Neural progenitor cell (in vitro differentiated cells): ENCODE measurements at regions not wholly inside any gene's neighbourhood (a gene's known extent, or its start where the extent isn't known, plus 50 kb on each side); places are given as distances from the start of the nearest gene placed in this dataset.

ENCODE experiments used
- DNase-seq: peaks from one replicate; pipeline ENCODE4 v3.0.0-alpha.2; 2016; ENCODE audit warnings: low spot score
- H2AFZ ChIP-seq: fragments of 200-600 bp; sonication (generic); replicated peaks from 2 replicates; pipeline ENCODE4 v1.6.1; 2016; ENCODE audit warnings: antibody characterized with exemption
- H3F3A ChIP-seq: fragments of 200-600 bp; sonication (generic); 2 replicates; pipeline ENCODE4 v1.6.1; 2016; ENCODE audit warnings: antibody characterized with exemption, low read depth
- H3K27ac ChIP-seq: fragments of 200-600 bp; sonication (generic); 2 replicates; pipeline ENCODE4 v1.5.1; 2016; ENCODE audit warnings: mild to moderate bottlenecking
- H3K27me3 ChIP-seq: fragments of 200-600 bp; sonication (generic); 2 replicates; pipeline ENCODE4 v1.6.1; 2016; ENCODE audit warnings: mild to moderate bottlenecking, moderate library complexity
- H3K36me3 ChIP-seq: fragments of 200-600 bp; sonication (generic); 2 replicates; pipeline ENCODE4 v1.5.1; 2016
- H3K4me1 ChIP-seq: fragments of 200-600 bp; sonication (generic); 2 replicates; pipeline ENCODE4 v1.6.1; 2016; ENCODE audit warnings: mixed run types
- H3K4me2 ChIP-seq: fragments of 200-600 bp; sonication (generic); 2 replicates; pipeline ENCODE4 v1.6.1; 2016
- H3K4me3 ChIP-seq: fragments of 200-600 bp; sonication (generic); 2 replicates; pipeline ENCODE4 v1.5.1; 2016
- H3K79me2 ChIP-seq: fragments of 200-600 bp; sonication (generic); 2 replicates; pipeline ENCODE4 v1.6.1; 2016; ENCODE audit warnings: low read depth
- H3K9ac ChIP-seq: fragments of 200-600 bp; sonication (generic); 2 replicates; pipeline ENCODE4 v1.6.1; 2016
- H3K9me3 ChIP-seq: fragments of 200-600 bp; sonication (generic); 2 replicates; pipeline ENCODE4 v1.5.1; 2016; ENCODE audit warnings: low read depth
- H4K20me1 ChIP-seq: fragments of 200-600 bp; sonication (generic); 2 replicates; pipeline ENCODE4 v1.6.1; 2016; ENCODE audit warnings: low read depth
- H3K27ac Mint-ChIP-seq: 3 replicates; pipeline ENCODE4 v1.8.0; 2021; ENCODE audit warnings: mixed read lengths
- H3K27me3 Mint-ChIP-seq: 2 replicates; pipeline ENCODE4 v1.8.0; 2022; ENCODE audit warnings: low read depth, mild to moderate bottlenecking, inconsistent platforms, moderate library complexity, mixed read lengths; ENCODE audit not compliant: insufficient read depth
- H3K36me3 Mint-ChIP-seq: 3 replicates; pipeline ENCODE4 v1.8.0; 2021; ENCODE audit warnings: mixed read lengths
- H3K4me1 Mint-ChIP-seq: 3 replicates; pipeline ENCODE4 v1.8.0; 2021; ENCODE audit warnings: mixed read lengths
- H3K4me3 Mint-ChIP-seq: 3 replicates; pipeline ENCODE4 v1.8.0; 2021; ENCODE audit warnings: mild to moderate bottlenecking, moderate library complexity, mixed read lengths
- H3K9me3 Mint-ChIP-seq: 3 replicates; pipeline ENCODE4 v1.8.0; 2020; ENCODE audit warnings: mixed read lengths
- EZH2 ChIP-seq: fragments of 200-600 bp; sonication (generic); IDR thresholded peaks from 2 replicates; pipeline ENCODE4 v1.6.1; 2017; ENCODE audit warnings: antibody characterized with exemption, mild to moderate bottlenecking, moderate library complexity
- EZH2phosphoT487 ChIP-seq: fragments of 200-600 bp; sonication (generic); IDR thresholded peaks from 2 replicates; pipeline ENCODE4 v1.6.1; 2017; ENCODE audit warnings: antibody characterized with exemption
- TF ChIP-seq, protein P1 (sequence below): fragments of 200-600 bp; sonication (generic); IDR thresholded peaks from 2 replicates; pipeline ENCODE4 v1.5.1; 2017; ENCODE audit warnings: antibody characterized with exemption, mild to moderate bottlenecking

GRCh38 chr3:177787279-177788041, 590.2 kb upstream of the TBL1XR1 start:
- H3K9me3 Mint-ChIP-seq, result peaks cover 2% of the 10 kb centered on the region
- TF ChIP-seq EZH2 (no peak), EZH2phosphoT487 (no peak)
- TF ChIP-seq, protein P1, sequence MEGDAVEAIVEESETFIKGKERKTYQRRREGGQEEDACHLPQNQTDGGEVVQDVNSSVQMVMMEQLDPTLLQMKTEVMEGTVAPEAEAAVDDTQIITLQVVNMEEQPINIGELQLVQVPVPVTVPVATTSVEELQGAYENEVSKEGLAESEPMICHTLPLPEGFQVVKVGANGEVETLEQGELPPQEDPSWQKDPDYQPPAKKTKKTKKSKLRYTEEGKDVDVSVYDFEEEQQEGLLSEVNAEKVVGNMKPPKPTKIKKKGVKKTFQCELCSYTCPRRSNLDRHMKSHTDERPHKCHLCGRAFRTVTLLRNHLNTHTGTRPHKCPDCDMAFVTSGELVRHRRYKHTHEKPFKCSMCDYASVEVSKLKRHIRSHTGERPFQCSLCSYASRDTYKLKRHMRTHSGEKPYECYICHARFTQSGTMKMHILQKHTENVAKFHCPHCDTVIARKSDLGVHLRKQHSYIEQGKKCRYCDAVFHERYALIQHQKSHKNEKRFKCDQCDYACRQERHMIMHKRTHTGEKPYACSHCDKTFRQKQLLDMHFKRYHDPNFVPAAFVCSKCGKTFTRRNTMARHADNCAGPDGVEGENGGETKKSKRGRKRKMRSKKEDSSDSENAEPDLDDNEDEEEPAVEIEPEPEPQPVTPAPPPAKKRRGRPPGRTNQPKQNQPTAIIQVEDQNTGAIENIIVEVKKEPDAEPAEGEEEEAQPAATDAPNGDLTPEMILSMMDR, result no peak
- Histone ChIP-seq H3K9ac (no peak overlapping the region), H3K27me3 (no peaks in the 10 kb centered on the region), H3K36me3 (no peaks in the 10 kb centered on the region), H3K79me2 (no peaks in the 10 kb centered on the region), H3K4me1 (no peaks in the 10 kb centered on the region), H3K4me2 (no peak overlapping the region), H3F3A (no peaks in the 10 kb centered on the region), H3K4me3 (no peak overlapping the region), H4K20me1 (no peaks in the 10 kb centered on the region), H2AFZ (no peak overlapping the region), H3K27ac (no peak overlapping the region), H3K9me3 (no peaks in the 10 kb centered on the region)
- no peak overlapping the region for H3K27ac Mint-ChIP-seq
- no peak overlapping the region for H3K4me3 Mint-ChIP-seq
- H3K4me1 Mint-ChIP-seq, result peaks cover 17% of the 10 kb centered on the region
- no peaks in the 10 kb centered on the region for H3K36me3 Mint-ChIP-seq
- peaks cover 3% of the 10 kb centered on the region for H3K27me3 Mint-ChIP-seq
- no peak for DNase-seq

GRCh38 chr3:177789500-177789899, 592.2 kb upstream of the TBL1XR1 start:
- peaks cover 5% of the 10 kb centered on the region for H3K4me1 Mint-ChIP-seq
- H3K27me3 Mint-ChIP-seq, result peaks cover 3% of the 10 kb centered on the region
- H3K27ac Mint-ChIP-seq, result no peak overlapping the region
- H3K79me2 ChIP-seq, result no peaks in the 10 kb centered on the region
- DNase-seq, result no peak
- no peaks in the 10 kb centered on the region for H4K20me1 ChIP-seq
- no peak overlapping the region for H3K4me3 Mint-ChIP-seq
- no peak overlapping the region for H3K27ac ChIP-seq
- no peak overlapping the region for H3K4me3 ChIP-seq
- no peaks in the 10 kb centered on the region for H3K36me3 ChIP-seq
- H3K9me3 ChIP-seq, result no peaks in the 10 kb centered on the region
- no peaks in the 10 kb centered on the region for H3F3A ChIP-seq
- H3K4me1 ChIP-seq, result no peaks in the 10 kb centered on the region
- TF ChIP-seq, protein P1, result no peak
- no peak for TF ChIP-seq EZH2
- TF ChIP-seq EZH2phosphoT487, result no peak
- no peak overlapping the region for H3K9ac ChIP-seq
- no peaks in the 10 kb centered on the region for H3K9me3 Mint-ChIP-seq
- H3K36me3 Mint-ChIP-seq, result no peaks in the 10 kb centered on the region
- no peak overlapping the region for H3K4me2 ChIP-seq
- no peak overlapping the region for H2AFZ ChIP-seq
- no peaks in the 10 kb centered on the region for H3K27me3 ChIP-seq

DNA sequence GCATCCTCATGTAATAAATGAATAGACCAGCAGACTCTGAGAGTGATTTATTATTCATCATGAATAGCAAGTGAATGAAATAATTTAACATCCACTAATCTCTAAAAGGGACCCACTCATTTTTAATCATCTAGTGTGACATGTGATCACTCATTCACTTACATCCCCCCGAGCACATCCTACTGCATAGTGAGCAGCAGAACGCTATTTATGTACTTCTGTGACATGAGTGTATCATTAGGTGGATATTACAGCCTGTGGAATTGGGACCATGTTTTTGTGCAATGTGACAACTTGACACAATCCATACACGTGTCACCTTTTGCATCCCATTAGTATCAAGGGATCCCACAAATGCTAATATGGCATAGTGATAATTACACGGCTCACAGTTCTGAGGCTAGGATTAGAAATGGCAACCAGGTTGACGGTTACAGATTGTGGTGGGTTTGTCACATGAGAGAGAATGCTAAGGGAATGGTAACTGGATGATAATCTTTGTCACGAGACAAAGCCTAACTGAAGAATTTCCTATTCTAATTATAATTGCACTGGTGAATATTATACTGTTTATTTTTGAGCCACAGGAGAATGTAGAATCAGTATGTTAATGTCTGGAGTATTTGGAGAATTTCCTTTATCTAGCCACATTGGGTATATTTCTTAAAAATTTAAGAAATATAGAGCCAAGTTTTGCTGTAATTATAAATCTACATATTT, 595.2 kb upstream of the TBL1XR1 start:
- H3K27ac Mint-ChIP-seq, result no peak overlapping the region
- Histone ChIP-seq H3K4me1 (no peaks in the 10 kb centered on the region), H4K20me1 (no peaks in the 10 kb centered on the region), H3K27me3 (no peaks in the 10 kb centered on the region), H2AFZ (no peak overlapping the region), H3K27ac (no peak overlapping the region), H3K4me2 (no peak overlapping the region), H3K36me3 (no peaks in the 10 kb centered on the region), H3K79me2 (no peaks in the 10 kb centered on the region), H3F3A (no peaks in the 10 kb centered on the region), H3K4me3 (no peak overlapping the region), H3K9ac (no peak overlapping the region), H3K9me3 (no peaks in the 10 kb centered on the region)
- DNase-seq, result no peak
- no peaks in the 10 kb centered on the region for H3K27me3 Mint-ChIP-seq
- no peaks in the 10 kb centered on the region for H3K4me1 Mint-ChIP-seq
- no peaks in the 10 kb centered on the region for H3K36me3 Mint-ChIP-seq
- no peaks in the 10 kb centered on the region for H3K9me3 Mint-ChIP-seq
- TF ChIP-seq EZH2 (no peak), EZH2phosphoT487 (no peak)
- TF ChIP-seq, protein P1, result no peak
- no peak overlapping the region for H3K4me3 Mint-ChIP-seq
